Common myeloid progenitor, CD34-positive (primary cell): ENCODE measurements at regions not wholly inside any gene's neighbourhood (a gene's known extent, or its start where the extent isn't known, plus 50 kb on each side); places are given as distances from the start of the nearest gene placed in this dataset.

Experiments used
- CTCF ChIA-PET: fragments of 350-600 bp; sonication (Branson Sonifier 250); formaldehyde crosslinking; loops from one replicate; lab custom pipeline; 2021; ENCODE audit warnings: antibody characterized with exemption; lab: Charles Lee
- POLR2A ChIA-PET: fragments of 350-600 bp; sonication (Branson Sonifier 250); formaldehyde crosslinking; loops from one replicate; lab custom pipeline; 2021; ENCODE audit warnings: antibody characterized with exemption; lab: Charles Lee
- DNase-seq, 3 donors: peaks; one replicate each; pipeline versions ENCODE4 v3.0.0 to v3.0.0-alpha.2; 2013
- H3K27ac ChIP-seq, 2 experiments: 1 replicate in 1 of 2; 2 replicates in 1 of 2; pipeline ENCODE4 v1.7.0; 2013; ENCODE audit warnings: inconsistent platforms in 2 of 2, low read length in 2 of 2, mild to moderate bottlenecking in 2 of 2, low read depth in 1 of 2, moderate library complexity in 1 of 2; ENCODE audit not compliant: severe bottlenecking in 2 of 2, insufficient read depth in 1 of 2, poor library complexity in 1 of 2
- H3K27me3 ChIP-seq, 5 experiments: replicated peaks in 2 of 5; 1 replicate in 3 of 5; 2 replicates in 2 of 5; pipeline versions ENCODE4 v1.6.1 to v1.7.0; 2013; ENCODE audit warnings: low read length in 4 of 5, mild to moderate bottlenecking in 2 of 5, moderate library complexity in 2 of 5, inconsistent platforms in 1 of 5; ENCODE audit not compliant: insufficient read depth in 5 of 5, control insufficient read depth in 4 of 5
- H3K36me3 ChIP-seq, 4 experiments: 1 replicate in 2 of 4; 2 replicates in 2 of 4; pipeline versions ENCODE4 v1.6.1 to v1.7.0; 2013; ENCODE audit warnings: low read length in 3 of 4, control low read depth in 1 of 4, mild to moderate bottlenecking in 1 of 4; ENCODE audit not compliant: control insufficient read depth in 4 of 4, insufficient read depth in 4 of 4
- H3K4me1 ChIP-seq, 4 experiments: 1 replicate in 3 of 4; 2 replicates in 1 of 4; pipeline versions ENCODE4 v1.6.1 to v1.7.1; 2013; ENCODE audit warnings: low read length in 3 of 4, mild to moderate bottlenecking in 3 of 4, control low read depth in 1 of 4, inconsistent platforms in 1 of 4, moderate library complexity in 1 of 4; ENCODE audit not compliant: control insufficient read depth in 4 of 4, insufficient read depth in 4 of 4; ENCODE audit errors: control extremely low read depth in 1 of 4
- H3K4me3 ChIP-seq, 7 experiments: 1 replicate in 4 of 7; 2 replicates in 3 of 7; pipeline versions ENCODE4 v1.5.1 to v1.7.0; 2013; ENCODE audit warnings: mild to moderate bottlenecking in 7 of 7, low read length in 6 of 7, moderate library complexity in 6 of 7, inconsistent platforms in 2 of 7, low read depth in 2 of 7, control low read depth in 1 of 7; ENCODE audit not compliant: insufficient read depth in 4 of 7, control insufficient read depth in 1 of 7; ENCODE audit errors: extremely low read depth in 1 of 7
- H3K9me3 ChIP-seq, 5 experiments: 1 replicate in 4 of 5; 2 replicates in 1 of 5; pipeline versions ENCODE4 v1.6.1 to v1.7.1; 2013; ENCODE audit warnings: low read length in 4 of 5, mild to moderate bottlenecking in 2 of 5, inconsistent platforms in 1 of 5, low read depth in 1 of 5, moderate library complexity in 1 of 5; ENCODE audit not compliant: control insufficient read depth in 4 of 5, insufficient read depth in 2 of 5; ENCODE audit errors: control extremely low read depth in 1 of 5
- WGBS: methylation state at CpG from one replicate; pipeline ENCODE4 v1.1.5; 2013; ENCODE audit not compliant: insufficient coverage; 5-methylcytosine and 5-hydroxymethylcytosine counted together

DNA sequence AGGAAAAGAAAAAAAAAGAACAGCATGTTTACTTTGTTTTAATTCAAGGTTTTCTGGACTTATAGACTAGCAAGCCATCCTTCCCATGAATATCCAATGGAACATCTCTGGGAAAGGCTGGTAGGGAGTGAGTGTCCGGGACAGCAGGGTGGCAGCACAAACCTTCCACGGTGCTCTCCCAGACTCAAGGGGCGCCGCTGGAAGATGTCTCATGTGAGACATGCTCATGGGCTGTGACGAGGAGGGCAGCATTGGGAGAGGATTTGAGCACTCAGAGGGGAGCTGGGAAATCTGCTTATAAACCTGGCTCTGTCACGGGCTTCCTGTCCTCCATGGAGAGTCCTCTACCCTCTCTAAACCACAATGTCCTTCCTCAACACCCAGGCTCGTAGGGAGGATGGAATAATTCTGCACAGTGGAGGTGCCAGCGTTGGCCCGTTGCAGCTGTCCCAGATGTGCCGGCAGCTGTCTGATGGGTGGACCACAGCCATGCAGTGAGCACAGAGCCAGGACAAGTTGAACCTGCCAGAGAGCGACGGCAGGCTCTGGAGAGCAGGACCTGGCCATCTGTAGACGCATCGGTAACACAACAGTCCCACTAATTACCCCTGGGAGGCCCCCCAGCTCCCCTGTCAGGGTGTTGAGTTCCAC is 100.1 kb upstream of the IGSF21 start:
- no peak for DNase-seq
- Histone ChIP-seq H3K36me3 (no peaks in the 10 kb centered on the region), H3K27ac (no peak overlapping the region), H3K27me3 (peaks cover 0 to 62% (median 2%) of the 10 kb centered on the region in 5 experiments), H3K9me3 (peaks cover 0 to 4% (median 0%) of the 10 kb centered on the region in 5 experiments), H3K4me1 (no peaks in the 10 kb centered on the region), H3K4me3 (no peak overlapping the region)
- WGBS, result 59% methylated on average over 9 of the region's 14 CpGs
- POLR2A ChIA-PET, result interaction anchor here (0.7 kb wide), 1 partner anchor 12 kb away, joined by 3 read pairs; no protein-coding TSS in a partner anchor
- CTCF ChIA-PET, result no interaction called here

DNA sequence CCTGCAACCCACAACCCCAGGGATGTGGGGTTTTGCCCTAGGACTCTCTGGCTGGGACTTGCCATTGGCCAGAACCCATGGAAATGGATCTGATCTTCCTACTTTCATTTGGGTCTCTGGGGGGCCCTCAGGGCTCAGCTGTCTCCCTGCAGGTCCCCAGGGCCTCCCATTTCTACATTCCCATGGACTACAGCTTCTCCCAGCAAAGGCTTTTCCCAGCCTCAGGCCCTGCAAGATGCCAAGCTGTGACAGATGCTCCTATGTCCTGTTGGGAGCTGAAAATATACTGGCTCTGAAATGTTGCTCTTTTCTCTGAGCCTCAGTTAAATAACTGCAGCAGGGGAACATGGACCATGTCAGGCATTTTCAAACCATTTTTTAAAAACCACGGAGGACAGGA is 99.5 kb upstream of the IGSF21 start:
- no peak for DNase-seq
- H3K27ac ChIP-seq, result no peak overlapping the region
- no peaks in the 10 kb centered on the region for H3K4me1 ChIP-seq
- peaks cover 0 to 61% (median 2%) of the 10 kb centered on the region in 5 experiments for H3K27me3 ChIP-seq
- WGBS, result no CpG with 5 or more reads among the region's 1 CpG
- no peaks in the 10 kb centered on the region for H3K36me3 ChIP-seq
- H3K4me3 ChIP-seq, result no peak overlapping the region
- peaks cover 0 to 4% (median 0%) of the 10 kb centered on the region in 5 experiments for H3K9me3 ChIP-seq
- POLR2A ChIA-PET, result interaction anchor here (0.7 kb wide), 1 partner anchor 12 kb away, joined by 3 read pairs; no protein-coding TSS in a partner anchor
- CTCF ChIA-PET, result no interaction called here

GRCh38 chr1:18009055-18009454 is 98.5 kb upstream of the IGSF21 start:
- POLR2A ChIA-PET, result no interaction called here
- Histone ChIP-seq H3K27me3 (peaks cover 0 to 53% (median 0%) of the 10 kb centered on the region in 5 experiments), H3K9me3 (peaks cover 0 to 4% (median 0%) of the 10 kb centered on the region in 5 experiments), H3K4me3 (no peak overlapping the region), H3K36me3 (no peaks in the 10 kb centered on the region), H3K27ac (no peak overlapping the region), H3K4me1 (no peaks in the 10 kb centered on the region)
- 34% methylated on average over 5 of the region's 6 CpGs for WGBS
- CTCF ChIA-PET, result no interaction called here
- DNase-seq, result no peak

DNA sequence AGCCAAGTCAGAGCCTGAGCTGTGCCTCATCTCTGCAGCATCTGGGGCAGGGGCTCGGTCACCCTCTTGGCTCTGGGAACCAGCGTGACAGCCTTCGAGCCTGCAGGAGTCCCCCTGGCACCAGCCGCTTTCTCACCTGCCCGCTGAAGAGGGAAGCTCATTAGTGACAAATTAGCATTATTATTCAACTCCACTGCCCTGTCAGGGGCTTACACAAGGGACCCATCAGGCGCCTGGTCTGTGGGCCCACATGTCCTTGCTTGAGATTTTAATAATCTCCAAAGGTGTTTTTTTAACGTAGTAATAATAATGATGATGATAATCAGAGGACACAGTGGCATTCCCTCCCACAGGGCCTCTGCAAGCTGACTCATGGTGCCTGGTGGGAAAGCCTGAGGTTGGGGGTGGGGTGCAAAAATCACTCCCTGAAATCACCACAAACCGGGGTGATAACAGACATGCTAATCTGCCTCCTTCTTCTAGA is 98.1 kb upstream of the IGSF21 start:
- Histone ChIP-seq H3K27ac (no peak overlapping the region), H3K9me3 (peaks cover 0 to 4% (median 0%) of the 10 kb centered on the region in 5 experiments), H3K4me1 (no peaks in the 10 kb centered on the region), H3K4me3 (no peak overlapping the region), H3K27me3 (peaks cover 0 to 51% (median 0%) of the 10 kb centered on the region in 5 experiments), H3K36me3 (no peaks in the 10 kb centered on the region)
- DNase-seq, result no peak
- 6% methylated on average over 6 of the region's 8 CpGs for WGBS
- ChIA-PET CTCF (no interaction called here), POLR2A (no interaction called here)

DNA sequence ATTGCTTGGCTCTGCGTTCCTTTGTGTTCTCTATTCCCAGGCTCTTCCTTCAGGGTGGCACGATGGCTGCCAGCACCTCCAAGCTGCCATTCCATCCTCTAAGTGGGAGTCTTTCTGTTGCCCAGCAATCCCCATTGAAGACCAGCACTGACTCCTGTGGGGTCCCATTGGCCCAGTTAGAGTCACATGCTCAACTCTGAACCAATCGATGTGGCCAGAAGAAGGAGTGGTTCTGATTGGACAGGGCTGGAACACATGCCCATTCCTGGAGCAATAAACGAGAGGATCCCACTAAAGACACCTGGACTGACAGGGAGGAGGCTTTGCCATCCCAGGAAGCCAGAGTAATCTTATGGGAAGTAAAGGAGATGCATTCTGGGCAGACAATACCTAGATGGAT is 97.2 kb upstream of the IGSF21 start:
- H3K27me3 ChIP-seq, result peaks cover 0 to 47% (median 0%) of the 10 kb centered on the region in 5 experiments
- WGBS, result 96% methylated on average over 4 of the region's 4 CpGs
- POLR2A ChIA-PET, result no interaction called here
- peaks cover 0 to 4% (median 0%) of the 10 kb centered on the region in 5 experiments for H3K9me3 ChIP-seq
- no peaks in the 10 kb centered on the region for H3K36me3 ChIP-seq
- no peaks in the 10 kb centered on the region for H3K4me1 ChIP-seq
- no peak overlapping the region for H3K27ac ChIP-seq
- CTCF ChIA-PET, result no interaction called here
- no peak for DNase-seq
- no peak overlapping the region for H3K4me3 ChIP-seq

DNA sequence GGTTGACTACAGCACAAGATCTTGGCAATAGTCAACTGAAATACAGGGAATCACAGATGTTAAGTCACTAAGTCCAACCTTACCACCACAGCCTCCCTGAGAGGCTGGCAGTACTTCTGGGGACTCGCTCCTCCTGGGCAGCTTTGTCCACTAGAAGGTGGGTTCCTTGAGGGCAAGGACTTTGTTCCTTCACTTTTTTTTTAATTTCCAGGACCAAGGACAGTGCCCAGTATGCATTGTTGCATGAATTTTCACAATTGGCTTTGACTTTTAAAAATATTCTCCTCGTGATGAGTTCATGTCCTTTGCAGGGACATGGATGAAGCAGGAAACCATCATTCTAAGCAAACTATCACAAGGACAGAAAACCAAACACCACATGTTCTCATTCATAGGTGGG is 96.7 kb upstream of the IGSF21 start:
- Histone ChIP-seq H3K4me1 (no peaks in the 10 kb centered on the region), H3K36me3 (no peaks in the 10 kb centered on the region), H3K4me3 (no peak overlapping the region), H3K27ac (no peak overlapping the region), H3K27me3 (peaks cover 0 to 50% (median 0%) of the 10 kb centered on the region in 5 experiments), H3K9me3 (peaks cover 0 to 4% (median 0%) of the 10 kb centered on the region in 5 experiments)
- POLR2A ChIA-PET, result no interaction called here
- 75% methylated on average over 2 of the region's 2 CpGs for WGBS
- CTCF ChIA-PET, result no interaction called here
- DNase-seq, result peak in 2 of 3 donors; percentile 3 to 4

GRCh38 chr1:18011703-18012102 is 95.9 kb upstream of the IGSF21 start:
- peaks cover 0 to 4% (median 0%) of the 10 kb centered on the region in 5 experiments for H3K9me3 ChIP-seq
- H3K4me1 ChIP-seq, result no peaks in the 10 kb centered on the region
- ChIA-PET POLR2A (no interaction called here), CTCF (no interaction called here)
- H3K27ac ChIP-seq, result no peak overlapping the region
- H3K27me3 ChIP-seq, result peaks cover 0 to 52% (median 0%) of the 10 kb centered on the region in 5 experiments
- DNase-seq, result no peak
- H3K4me3 ChIP-seq, result no peak overlapping the region
- WGBS, result 100% methylated on average over 1 of the region's 1 CpG
- H3K36me3 ChIP-seq, result no peaks in the 10 kb centered on the region
